OCI-LY7 (cell line): ENCODE measurements at regions not wholly inside any gene's neighbourhood (a gene's known extent, or its start where the extent isn't known, plus 50 kb on each side); places are given as distances from the start of the nearest gene placed in this dataset.

Experiments used
- BruUV-seq: library from RNA; stranded (reverse); fragments of 400-500 nt; replicated peaks from 2 replicates; lab custom pipeline; 2021; lab: Mats Ljungman, UMichigan
- CTCF ChIA-PET: fragments of 300-600 bp; sonication (Branson Sonifier 250); formaldehyde crosslinking; loops from one replicate; lab custom pipeline; 2022; ENCODE audit warnings: antibody characterized with exemption; ENCODE audit not compliant: unreplicated experiment; lab: Charles Lee
- POLR2A ChIA-PET: fragments of 300-600 bp; sonication (Branson Sonifier 250); formaldehyde crosslinking; loops from one replicate; lab custom pipeline; 2022; ENCODE audit warnings: antibody characterized with exemption; lab: Charles Lee
- DNase-seq: peaks from one replicate; pipeline ENCODE4 v3.0.0-alpha.2; 2015; ENCODE audit warnings: low spot score
- H2AFZ ChIP-seq: fragments of 200-600 bp; sonication (generic), shearing (Covaris generic); 2 replicates; pipeline ENCODE4 v1.6.1; 2014; ENCODE audit warnings: mild to moderate bottlenecking, antibody characterized with exemption, low read length, moderate library complexity
- H3K27ac ChIP-seq: fragments of 200-600 bp; sonication (generic); 2 replicates; pipeline ENCODE4 v1.5.1; 2014; ENCODE audit warnings: mixed run types, low read depth, mild to moderate bottlenecking, moderate library complexity, low read length, inconsistent platforms; ENCODE audit not compliant: poor library complexity, severe bottlenecking
- H3K36me3 ChIP-seq: fragments of 200-600 bp; sonication (generic); 2 replicates; pipeline ENCODE4 v1.6.1; 2014; ENCODE audit warnings: mild to moderate bottlenecking, antibody characterized with exemption, low read length, moderate library complexity, mixed read lengths; ENCODE audit not compliant: insufficient read depth
- H3K4me1 ChIP-seq: fragments of 200-600 bp; sonication (generic); 2 replicates; pipeline ENCODE4 v1.5.1; 2014; ENCODE audit warnings: mild to moderate bottlenecking, low read length; ENCODE audit not compliant: insufficient read depth, poor library complexity, severe bottlenecking
- H3K4me2 ChIP-seq: fragments of 200-600 bp; sonication (generic); 2 replicates; pipeline ENCODE4 v1.6.1; 2014; ENCODE audit warnings: mild to moderate bottlenecking, low read length
- H3K4me3 ChIP-seq: fragments of 200-600 bp; sonication (generic); 2 replicates; pipeline ENCODE4 v1.5.1; 2014; ENCODE audit warnings: mild to moderate bottlenecking, low read depth, low read length; ENCODE audit not compliant: poor library complexity, severe bottlenecking
- H3K79me2 ChIP-seq: fragments of 200-600 bp; sonication (generic); 2 replicates; pipeline ENCODE4 v1.6.1; 2016; ENCODE audit warnings: low read depth, mild to moderate bottlenecking, low read length, moderate library complexity, mixed read lengths; ENCODE audit not compliant: insufficient read depth
- H3K9me2 ChIP-seq: fragments of 200-600 bp; sonication (generic); 2 replicates; pipeline ENCODE4 v1.6.1; 2016; ENCODE audit warnings: mild to moderate bottlenecking, low read length, mixed read lengths; ENCODE audit not compliant: insufficient read depth
- H3K9me3 ChIP-seq: fragments of 200-600 bp; sonication (generic); 2 replicates; pipeline ENCODE4 v1.6.1; 2014; ENCODE audit warnings: mild to moderate bottlenecking, mixed run types, low read length, mixed read lengths
- H4K20me1 ChIP-seq: fragments of 200-600 bp; sonication (generic); 2 replicates; pipeline ENCODE4 v1.6.1; 2014; ENCODE audit warnings: mild to moderate bottlenecking, antibody characterized with exemption, low read length, moderate library complexity, mixed read lengths; ENCODE audit not compliant: insufficient read depth
- EZH2phosphoT487 ChIP-seq: fragments of 200-600 bp; sonication (generic); IDR thresholded peaks from 2 replicates; pipeline ENCODE4 v1.6.1; 2018; ENCODE audit warnings: low read depth, borderline replicate concordance, mild to moderate bottlenecking, mixed run types, antibody characterized with exemption, low read length, moderate library complexity, mixed read lengths
- intact Hi-C: fragments of 100-400 bp; cut with micrococcal nuclease; formaldehyde crosslinking; loops from one replicate; pipeline ENCODE4 v1.10.0; 2022; ENCODE audit not compliant: unreplicated experiment
- TF ChIP-seq, protein P1 (sequence below): fragments of 200-600 bp; sonication (generic); conservative IDR thresholded peaks from 2 replicates; pipeline ENCODE4 v1.5.1; 2014; ENCODE audit warnings: mild to moderate bottlenecking, antibody characterized with exemption, low read length, moderate library complexity, mixed read lengths

GRCh38 chr4:179110816-179111215 lies 1668.6 kb upstream of the AGA start:
- BruUV-seq: no TSS peak
- DNase-seq: no peak
- no peak overlapping the region for H3K4me3 ChIP-seq
- H3K27ac ChIP-seq: no peak overlapping the region
- H2AFZ ChIP-seq: no peak overlapping the region
- H3K9me3 ChIP-seq: no peaks in the 10 kb centered on the region
- no peaks in the 10 kb centered on the region for H3K9me2 ChIP-seq
- intact Hi-C loops: no loop called here
- ChIA-PET CTCF (no interaction called here), POLR2A (no interaction called here)
- no peak overlapping the region for H3K4me2 ChIP-seq
- H3K4me1 ChIP-seq: no peaks in the 10 kb centered on the region
- no peaks in the 10 kb centered on the region for H3K36me3 ChIP-seq
- no peaks in the 10 kb centered on the region for H3K79me2 ChIP-seq
- no peaks in the 10 kb centered on the region for H4K20me1 ChIP-seq
- no peak for TF ChIP-seq EZH2phosphoT487
- TF ChIP-seq, protein P1, sequence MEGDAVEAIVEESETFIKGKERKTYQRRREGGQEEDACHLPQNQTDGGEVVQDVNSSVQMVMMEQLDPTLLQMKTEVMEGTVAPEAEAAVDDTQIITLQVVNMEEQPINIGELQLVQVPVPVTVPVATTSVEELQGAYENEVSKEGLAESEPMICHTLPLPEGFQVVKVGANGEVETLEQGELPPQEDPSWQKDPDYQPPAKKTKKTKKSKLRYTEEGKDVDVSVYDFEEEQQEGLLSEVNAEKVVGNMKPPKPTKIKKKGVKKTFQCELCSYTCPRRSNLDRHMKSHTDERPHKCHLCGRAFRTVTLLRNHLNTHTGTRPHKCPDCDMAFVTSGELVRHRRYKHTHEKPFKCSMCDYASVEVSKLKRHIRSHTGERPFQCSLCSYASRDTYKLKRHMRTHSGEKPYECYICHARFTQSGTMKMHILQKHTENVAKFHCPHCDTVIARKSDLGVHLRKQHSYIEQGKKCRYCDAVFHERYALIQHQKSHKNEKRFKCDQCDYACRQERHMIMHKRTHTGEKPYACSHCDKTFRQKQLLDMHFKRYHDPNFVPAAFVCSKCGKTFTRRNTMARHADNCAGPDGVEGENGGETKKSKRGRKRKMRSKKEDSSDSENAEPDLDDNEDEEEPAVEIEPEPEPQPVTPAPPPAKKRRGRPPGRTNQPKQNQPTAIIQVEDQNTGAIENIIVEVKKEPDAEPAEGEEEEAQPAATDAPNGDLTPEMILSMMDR: no peak

GRCh38 chr4:179112441-179113170 lies 1670.4 kb upstream of the AGA start:
- no peaks in the 10 kb centered on the region for H4K20me1 ChIP-seq
- no peaks in the 10 kb centered on the region for H3K9me2 ChIP-seq
- no peaks in the 10 kb centered on the region for H3K4me1 ChIP-seq
- H3K4me2 ChIP-seq: no peak overlapping the region
- no peak overlapping the region for H3K27ac ChIP-seq
- no peak overlapping the region for H2AFZ ChIP-seq
- TF ChIP-seq EZH2phosphoT487: no peak
- TF ChIP-seq, protein P1: no peak
- no peaks in the 10 kb centered on the region for H3K36me3 ChIP-seq
- BruUV-seq: no TSS peak
- no peak overlapping the region for H3K4me3 ChIP-seq
- no peaks in the 10 kb centered on the region for H3K79me2 ChIP-seq
- intact Hi-C loops: no loop called here
- ChIA-PET CTCF (no interaction called here), POLR2A (interaction anchor here (0.8 kb wide), 1 partner anchor 12 kb away, joined by 3 read pairs; no protein-coding TSS in a partner anchor)
- no peak for DNase-seq
- no peaks in the 10 kb centered on the region for H3K9me3 ChIP-seq

DNA sequence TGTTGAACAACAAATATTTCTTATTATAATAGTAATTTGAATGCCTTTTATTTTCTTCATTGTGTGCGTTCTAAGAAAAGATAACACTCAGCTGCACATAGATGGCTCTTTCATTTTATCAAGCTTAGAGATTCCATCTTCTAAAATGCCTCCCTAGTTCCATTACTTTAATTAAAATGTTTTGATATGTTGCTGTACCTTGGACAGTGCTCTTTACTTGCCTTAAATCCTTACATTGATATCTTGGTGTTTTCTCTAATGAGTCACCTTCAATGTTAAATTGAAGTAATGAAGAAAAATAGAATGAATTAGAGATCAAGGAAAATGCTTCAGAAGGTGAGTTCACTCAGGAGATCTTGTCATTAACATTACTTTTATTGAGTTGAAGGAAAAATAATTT lies 1672.4 kb upstream of the AGA start:
- CTCF ChIA-PET: no interaction called here

More for the DNA sequence above, 1672.4 kb upstream of the AGA start:
- no TSS peak for BruUV-seq
- Histone ChIP-seq H3K27ac (no peak overlapping the region), H3K79me2 (no peaks in the 10 kb centered on the region), H2AFZ (no peak overlapping the region), H3K9me3 (no peaks in the 10 kb centered on the region), H3K4me2 (no peak overlapping the region), H4K20me1 (no peaks in the 10 kb centered on the region), H3K4me1 (no peaks in the 10 kb centered on the region), H3K9me2 (no peaks in the 10 kb centered on the region), H3K4me3 (no peak overlapping the region), H3K36me3 (no peaks in the 10 kb centered on the region)
- DNase-seq: no peak
- POLR2A ChIA-PET: interaction anchor here (1.0 kb wide), 1 partner anchor 17 kb away, joined by 3 read pairs; no protein-coding TSS in a partner anchor
- no peak for TF ChIP-seq EZH2phosphoT487
- TF ChIP-seq, protein P1: no peak
- intact Hi-C loops: no loop called here
